ENCODE measurements at regions not wholly inside any gene's neighbourhood (a gene's known extent, or its start where the extent isn't known, plus 50 kb on each side); places are given as distances from the start of the nearest gene placed in this dataset.
"Not testable (repeated sequence)": the region's sequence is repeated elsewhere in the genome, so short reads cannot be mapped to it uniquely, and the experiment has no call there.

GRCh38 chr10:121672733-121673132 lies 74.5 kb upstream of the FGFR2 start:
- H3K4me3 ChIP-seq (replicated peaks; ENCODE audit: low read depth, low read length) = no peak overlapping the region
- no peak for TF ChIP-seq CTCF (IDR thresholded peaks at IDR 0.05; ENCODE audit: low read depth, low read length, missing control alignments)
- no peak for DNase-seq (ENCODE audit: extremely low read depth, low read depth)

- H3K4me3 ChIP-seq (replicated peaks; ENCODE audit: low read depth, low read length); DNase-seq (ENCODE audit: extremely low read depth, low read depth): not testable (repeated sequence)
These were observed 71.6 kb upstream of the FGFR2 start for GRCh38 chr10:121669840-121670239.

- no peak overlapping the region for H3K4me3 ChIP-seq (replicated peaks; ENCODE audit: low read depth, low read length)
- no peak for TF ChIP-seq CTCF (IDR thresholded peaks at IDR 0.05; ENCODE audit: low read depth, low read length, missing control alignments)
- DNase-seq (ENCODE audit: extremely low read depth, low read depth) = no peak
These were observed 70.8 kb upstream of the FGFR2 start for GRCh38 chr10:121669028-121669374.

GRCh38 chr10:121668314-121669027 lies 70.2 kb upstream of the FGFR2 start:
- H3K4me3 ChIP-seq (replicated peaks; ENCODE audit: low read depth, low read length) = no peak overlapping the region
- DNase-seq (ENCODE audit: extremely low read depth, low read depth) = no peak
- no peak for TF ChIP-seq CTCF (IDR thresholded peaks at IDR 0.05; ENCODE audit: low read depth, low read length, missing control alignments)

- TF ChIP-seq CTCF (IDR thresholded peaks at IDR 0.05; ENCODE audit: low read depth, low read length, missing control alignments) = no peak
- H3K4me3 ChIP-seq (replicated peaks; ENCODE audit: low read depth, low read length) = no peak overlapping the region
- no peak for DNase-seq (ENCODE audit: extremely low read depth, low read depth)
These were observed 69.7 kb upstream of the FGFR2 start for GRCh38 chr10:121667948-121668313.

- TF ChIP-seq CTCF (IDR thresholded peaks at IDR 0.05; ENCODE audit: low read depth, low read length, missing control alignments) = no peak
- no peak overlapping the region for H3K4me3 ChIP-seq (replicated peaks; ENCODE audit: low read depth, low read length)
- no peak for DNase-seq (ENCODE audit: extremely low read depth, low read depth)
These were observed 67.6 kb upstream of the FGFR2 start for GRCh38 chr10:121665809-121666208.

GRCh38 chr10:121664671-121665070 lies 66.4 kb upstream of the FGFR2 start:
- no peak for DNase-seq (ENCODE audit: extremely low read depth, low read depth)
- no peak overlapping the region for H3K4me3 ChIP-seq (replicated peaks; ENCODE audit: low read depth, low read length)

More at GRCh38 chr10:121664671-121665070, 66.4 kb upstream of the FGFR2 start:
- no peak for TF ChIP-seq CTCF (IDR thresholded peaks at IDR 0.05; ENCODE audit: low read depth, low read length, missing control alignments)

Data from HFF-Myc (cell line).